Activated T-cell treated with anti-CD3 and anti-CD28 coated beads for 4 hours (primary cell): ENCODE measurements at regions not wholly inside any gene's neighbourhood (a gene's known extent, or its start where the extent isn't known, plus 50 kb on each side); places are given as distances from the start of the nearest gene placed in this dataset.

Experiments
- DNase-seq: peaks from one replicate; pipeline ENCODE4 v3.0.0-alpha.2; 2020

DNA sequence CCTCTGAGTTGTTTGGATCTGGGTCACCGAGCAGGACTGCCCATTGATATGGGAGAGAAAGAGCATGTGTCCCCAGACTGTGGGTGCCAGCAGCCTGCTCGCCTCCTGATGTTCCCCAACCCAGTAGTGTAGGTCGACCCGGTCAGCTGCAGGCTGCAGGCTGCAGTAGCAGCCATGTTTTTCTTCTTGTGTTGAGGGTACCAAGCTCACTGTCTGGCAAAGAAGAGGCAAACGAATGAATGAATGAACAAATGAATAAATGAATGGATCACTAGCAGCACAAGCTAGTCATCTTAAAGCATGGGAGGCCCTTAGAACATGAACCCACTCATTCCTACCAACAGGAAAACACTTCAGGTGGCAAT is 293.2 kb downstream of the SOX9 start:
- DNase-seq, result no peak

DNA sequence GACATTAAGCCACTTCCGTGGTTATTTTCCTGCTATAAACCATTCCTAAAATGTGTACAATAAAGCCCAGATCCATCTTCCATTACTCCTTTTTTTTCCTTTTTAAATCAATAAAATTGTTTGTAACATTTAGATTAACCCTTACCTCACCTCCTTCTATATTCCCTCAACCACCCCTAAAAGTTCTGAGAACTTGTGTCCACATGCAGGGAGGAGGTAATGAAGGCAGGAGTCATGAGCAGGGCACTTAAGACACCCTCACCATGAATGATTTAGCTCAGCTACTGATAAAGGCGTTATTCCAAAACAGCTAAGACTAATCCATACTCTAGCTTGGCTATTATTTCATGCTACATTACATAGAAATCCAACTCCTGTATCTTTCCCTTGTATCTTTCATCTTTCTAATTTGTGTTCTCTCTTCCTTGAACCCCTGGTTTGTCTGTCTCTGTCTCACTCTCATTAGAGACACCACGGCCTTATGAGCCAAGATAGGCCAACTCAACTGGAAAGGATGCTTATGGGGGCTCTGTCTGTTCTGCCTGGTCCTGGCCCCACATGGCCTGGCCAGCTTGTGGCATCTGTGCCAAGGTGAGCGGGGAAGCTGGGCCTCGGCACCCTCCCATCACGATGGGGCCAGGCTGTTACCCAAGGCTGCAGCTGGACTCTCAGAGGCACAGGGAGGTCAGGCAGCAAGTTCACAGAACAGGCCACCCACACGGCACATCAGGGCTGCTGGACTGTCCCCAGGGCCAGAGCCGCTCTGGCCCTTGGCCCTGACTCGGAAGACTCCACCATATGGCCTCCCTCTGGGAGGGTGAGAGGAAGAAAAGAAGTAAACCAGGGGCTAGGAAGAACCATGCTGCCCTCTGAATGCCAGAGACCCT is 294.4 kb downstream of the SOX9 start:
- no peak for DNase-seq

DNA sequence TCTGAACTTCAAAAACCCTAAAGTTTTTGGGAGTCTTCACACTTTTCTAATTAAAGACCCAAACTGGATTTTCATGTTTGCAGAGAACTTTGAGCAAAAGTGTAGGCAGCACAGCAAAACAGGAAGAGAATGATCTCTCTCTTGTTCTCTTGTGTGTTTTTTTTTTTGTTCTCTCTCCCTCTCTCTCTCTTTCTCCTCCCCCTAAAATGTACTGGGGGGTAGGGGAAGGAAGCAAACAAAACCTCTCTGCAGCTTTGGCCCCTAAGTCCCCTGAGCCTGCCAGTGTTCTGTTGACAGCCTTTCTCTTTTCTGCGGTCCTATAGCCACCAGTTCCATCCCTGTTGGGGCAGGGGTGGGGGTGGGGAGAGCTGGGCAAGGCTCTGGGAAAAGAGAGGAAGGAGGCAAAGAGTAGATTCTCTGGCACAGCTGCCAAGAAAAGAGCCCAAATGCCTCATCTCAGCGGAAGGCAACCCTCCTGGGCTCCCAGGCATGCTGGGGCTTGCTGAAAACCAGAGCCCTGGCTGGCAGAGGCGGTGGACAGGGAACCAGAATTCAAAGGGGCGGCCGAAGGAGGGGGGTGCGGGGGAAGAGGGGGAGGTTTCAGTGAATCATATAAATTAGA is 295.3 kb downstream of the SOX9 start:
- no peak for DNase-seq

DNA sequence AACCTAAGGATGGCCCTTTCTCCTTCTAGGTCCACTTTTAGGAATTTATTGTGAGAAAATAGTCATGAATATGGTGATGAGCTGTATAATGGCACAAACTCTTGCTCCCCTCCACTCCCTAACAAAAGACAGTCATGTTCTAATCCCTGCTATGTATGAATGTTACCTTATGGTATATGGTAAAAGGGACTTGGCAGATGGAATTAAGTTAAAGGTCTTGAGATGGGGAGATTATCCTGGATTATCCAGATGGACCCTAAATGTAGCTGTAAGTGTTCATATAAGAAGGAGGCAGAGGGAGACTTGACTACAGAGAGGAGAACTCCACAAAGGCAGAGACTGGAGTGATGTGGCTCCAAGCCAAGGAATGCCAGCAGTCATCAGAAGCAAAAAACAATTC is 296.1 kb downstream of the SOX9 start:
- no peak for DNase-seq

DNA sequence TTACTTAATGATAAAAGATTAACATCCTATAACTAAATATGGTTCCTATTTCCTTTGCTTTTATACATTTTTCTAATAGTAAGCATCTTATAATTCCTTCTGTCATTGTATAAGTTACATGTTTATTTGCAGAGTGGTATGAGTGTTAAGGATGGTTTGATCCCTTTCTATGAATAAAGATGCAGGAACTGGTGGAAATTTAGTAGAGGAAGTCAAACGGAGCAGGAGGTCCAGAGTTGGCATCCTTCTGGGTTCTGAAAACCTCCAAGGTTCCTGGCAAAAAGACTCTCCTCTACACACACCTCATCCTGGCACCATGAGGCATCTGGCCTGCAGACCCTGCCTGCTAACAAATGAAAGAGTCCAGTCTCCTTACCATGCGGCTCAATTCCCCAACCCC is 296.8 kb downstream of the SOX9 start:
- no peak for DNase-seq

DNA sequence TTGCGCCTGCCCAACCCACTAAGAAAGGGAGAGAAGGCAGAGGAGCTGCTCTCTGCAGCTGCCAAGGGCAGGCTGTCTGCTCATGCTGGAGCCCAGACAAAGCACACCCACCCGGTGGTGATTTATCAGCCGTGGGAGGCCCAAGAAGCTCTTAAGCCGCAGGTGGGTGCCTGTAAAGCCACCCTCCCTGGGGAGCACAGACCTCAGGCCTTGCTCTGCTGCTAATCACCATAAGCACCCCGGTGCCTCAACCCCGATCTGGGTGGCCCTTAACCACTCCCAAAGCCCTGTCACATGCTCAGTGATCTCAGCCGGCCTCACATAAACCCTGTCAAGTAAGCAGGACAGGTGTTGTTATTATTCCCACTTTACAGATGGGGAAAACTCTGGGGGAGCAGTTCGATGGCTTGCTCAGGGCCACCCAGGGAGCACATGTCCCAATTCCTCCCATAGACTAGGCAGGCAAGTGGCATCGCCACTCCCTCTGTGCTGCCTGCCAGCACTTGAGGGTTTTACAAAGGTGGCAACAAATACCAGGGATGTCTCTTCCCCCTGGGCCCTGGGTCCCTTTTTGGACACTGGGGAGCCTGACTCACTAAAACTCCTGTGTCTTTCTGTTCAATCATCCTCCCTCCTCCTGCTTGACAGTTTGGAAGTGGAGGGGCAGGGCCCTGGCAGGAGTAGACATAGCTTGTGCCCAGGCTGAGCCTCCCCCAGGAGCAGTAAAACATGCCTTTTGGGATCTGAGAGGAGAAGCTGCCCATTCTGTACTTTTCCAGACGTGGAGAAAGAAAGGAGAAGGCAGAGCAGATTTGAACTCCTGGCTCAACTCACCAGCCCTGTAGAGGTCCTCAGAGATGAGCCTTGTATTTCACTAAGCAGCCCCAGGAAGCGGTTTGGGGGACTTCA is 299.3 kb downstream of the SOX9 start:
- DNase-seq, result no peak

DNA sequence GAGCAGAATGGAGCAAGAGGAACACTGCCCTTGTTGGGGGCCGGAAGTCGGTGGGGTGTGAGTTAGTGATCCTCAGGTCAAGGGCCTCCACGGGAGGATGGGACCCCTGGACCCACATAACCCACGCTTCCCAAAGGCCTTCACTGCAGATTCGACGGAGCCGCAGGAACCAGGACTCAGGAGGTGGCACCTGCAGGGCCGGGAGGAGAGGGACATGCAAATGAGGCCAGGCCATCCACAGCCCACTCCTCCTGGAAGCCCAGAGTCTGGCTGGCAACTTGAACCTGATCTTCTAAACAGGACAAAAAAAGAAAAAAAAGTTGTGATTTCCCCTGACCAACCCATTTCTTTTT is 299.9 kb downstream of the SOX9 start:
- no peak for DNase-seq

DNA sequence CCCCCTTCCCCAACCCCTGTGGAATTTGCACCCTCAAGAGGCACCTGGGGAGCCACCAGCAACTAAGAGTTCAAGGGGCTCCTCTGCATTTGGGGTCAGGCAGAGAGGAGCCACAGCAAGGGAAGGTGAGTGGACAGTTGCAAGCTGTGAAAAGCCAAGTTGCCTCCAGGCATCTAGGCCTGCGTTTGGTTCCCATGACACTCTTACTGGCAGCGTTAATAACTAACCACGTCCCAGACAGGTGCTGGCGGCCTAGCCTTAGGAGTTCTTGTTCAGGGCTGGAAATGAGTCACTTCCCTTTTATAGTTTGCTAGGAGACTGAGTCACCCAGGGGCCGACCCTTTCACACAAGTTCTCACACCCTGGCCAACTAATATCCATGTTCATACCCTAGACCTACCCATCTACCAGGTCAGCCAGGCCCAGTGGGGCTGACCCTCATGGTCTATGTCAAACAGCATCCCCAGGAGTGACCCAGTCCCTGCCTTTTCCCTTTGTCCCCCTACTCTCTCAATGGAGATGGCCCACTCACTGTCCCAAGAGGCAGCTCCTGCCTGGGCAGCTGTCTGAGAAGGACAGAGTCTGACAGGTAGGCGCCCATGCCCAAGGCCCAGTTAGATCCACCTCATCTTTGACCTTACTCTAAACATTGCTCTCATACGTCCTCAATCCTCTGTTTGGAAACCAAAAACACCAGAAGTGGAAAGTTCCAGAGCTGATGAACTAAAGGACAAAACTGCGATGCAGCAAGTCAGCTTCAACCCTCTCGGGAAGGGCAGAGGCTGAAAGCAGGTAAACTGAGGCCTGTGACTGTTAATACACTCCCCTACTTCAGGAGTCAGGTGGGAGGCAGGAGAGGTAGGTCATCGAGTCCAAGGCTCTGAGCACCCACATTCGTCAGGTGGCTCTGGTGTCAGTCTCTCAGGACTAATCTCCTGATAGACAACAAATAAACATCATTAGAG is 300.6 kb downstream of the SOX9 start:
- no peak for DNase-seq

DNA sequence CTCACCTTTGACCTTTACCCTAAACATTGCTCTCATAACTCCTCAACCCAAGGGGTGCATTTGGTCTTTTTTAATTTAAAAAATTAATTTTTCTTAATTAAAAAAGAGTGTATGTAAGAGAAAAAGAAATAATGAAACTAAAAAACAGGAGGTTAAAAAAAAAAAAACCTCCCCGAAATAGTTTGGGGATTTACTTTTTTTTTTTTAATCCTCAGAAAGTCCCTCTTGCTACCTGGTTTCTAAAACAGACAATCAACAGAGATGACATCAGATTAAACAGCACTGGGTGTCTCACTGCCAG is 301.3 kb downstream of the SOX9 start:
- no peak for DNase-seq

DNA sequence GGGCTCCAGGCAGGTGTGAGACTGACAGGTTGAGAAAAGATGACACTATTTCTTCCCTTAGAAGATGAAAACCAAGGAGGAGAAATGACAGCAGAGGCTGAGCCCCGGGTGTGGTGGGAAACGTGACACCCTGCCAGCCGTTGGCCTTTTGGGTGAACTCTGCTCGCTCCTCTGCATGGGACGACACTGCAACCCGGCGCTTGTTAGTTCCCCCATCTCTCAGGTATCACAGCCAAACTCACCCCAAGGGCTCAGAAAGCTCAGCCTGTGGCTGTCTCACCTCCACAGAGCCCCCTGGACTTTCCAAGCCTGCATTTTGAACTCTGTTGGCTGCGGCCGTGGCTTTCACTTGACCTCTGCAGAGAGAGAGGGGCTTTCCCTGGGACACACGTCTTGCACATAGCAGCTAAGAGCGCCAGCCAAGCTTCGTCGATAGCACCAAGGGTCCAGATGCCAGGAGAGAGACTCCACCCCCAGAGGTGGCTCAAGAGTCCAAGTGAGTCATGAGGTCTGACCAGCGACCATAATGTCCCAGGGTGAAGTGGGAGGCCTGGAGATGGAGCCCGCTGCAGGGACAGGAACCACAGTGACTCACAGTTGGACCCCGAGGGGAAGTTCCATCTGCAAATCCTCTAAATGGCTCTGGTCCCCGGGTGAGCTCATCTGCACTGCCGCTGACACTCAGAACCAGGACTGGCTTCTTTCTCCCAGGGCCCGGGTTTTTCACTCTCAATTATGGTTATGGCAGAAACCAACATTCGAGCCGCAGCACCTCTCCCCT is 301.9 kb downstream of the SOX9 start:
- DNase-seq, result no peak

DNA sequence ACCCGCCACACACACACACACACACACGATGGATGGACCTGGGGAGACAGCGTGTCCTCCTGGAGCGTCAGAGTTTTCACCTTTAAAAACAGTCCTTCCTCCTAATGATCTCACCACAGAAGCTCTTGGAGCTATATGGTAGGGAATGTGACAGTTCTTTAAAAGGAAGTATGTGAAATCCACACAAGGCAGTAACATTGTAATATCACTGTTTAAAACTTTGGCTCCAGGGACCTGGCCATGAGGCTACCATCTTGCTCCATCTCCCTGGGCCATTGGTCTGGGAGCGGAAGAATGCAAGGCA is 302.4 kb downstream of the SOX9 start:
- DNase-seq, result no peak

DNA sequence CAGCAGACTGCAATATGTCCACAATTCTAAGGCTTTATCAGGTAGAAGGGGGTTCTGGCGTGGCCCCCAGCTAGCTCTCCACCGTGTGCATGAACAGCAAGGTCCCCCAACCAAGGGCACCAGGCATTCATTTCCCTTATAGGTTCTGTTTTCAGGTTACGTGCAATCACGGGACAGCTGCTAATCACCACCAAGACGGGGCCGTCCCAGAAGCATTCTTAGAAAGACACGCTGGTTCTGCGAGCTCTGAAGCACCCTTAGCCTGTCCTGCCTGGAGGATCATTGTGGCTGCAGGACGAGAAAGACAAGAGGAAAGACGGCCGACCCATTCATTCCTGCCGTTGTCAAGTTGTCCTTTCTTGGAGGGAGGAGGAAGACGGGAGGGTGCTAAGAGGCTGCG is 302.9 kb downstream of the SOX9 start:
- DNase-seq, result no peak

DNA sequence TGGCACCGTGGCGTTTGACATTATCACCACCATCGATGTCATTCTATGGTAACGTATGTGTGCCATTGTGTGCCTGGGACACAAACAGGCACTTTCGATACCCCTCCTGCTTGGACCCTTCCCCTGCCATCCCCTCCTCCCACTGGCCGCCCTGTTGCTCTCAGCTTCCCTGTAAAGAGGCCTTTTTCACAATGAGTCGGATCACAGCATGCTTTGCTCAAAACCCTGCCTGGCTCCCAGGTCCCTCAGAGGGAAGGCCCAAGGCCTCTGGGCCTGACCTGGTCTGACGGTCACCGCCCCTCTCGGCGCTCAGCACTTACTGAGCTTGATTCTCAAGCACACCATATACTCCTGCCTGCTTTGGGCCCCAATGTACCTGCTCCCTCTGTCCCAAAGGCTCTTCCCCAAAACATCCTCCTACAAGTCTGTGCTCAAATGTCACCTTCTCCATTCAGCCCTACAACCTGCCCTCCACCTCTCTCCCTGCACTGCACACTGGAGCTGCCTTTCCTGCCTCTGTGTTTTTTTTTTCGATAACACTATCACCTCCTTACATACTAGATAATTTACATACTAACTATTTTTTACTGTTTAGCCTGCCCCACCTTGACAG is 303.8 kb downstream of the SOX9 start:
- DNase-seq, result no peak

DNA sequence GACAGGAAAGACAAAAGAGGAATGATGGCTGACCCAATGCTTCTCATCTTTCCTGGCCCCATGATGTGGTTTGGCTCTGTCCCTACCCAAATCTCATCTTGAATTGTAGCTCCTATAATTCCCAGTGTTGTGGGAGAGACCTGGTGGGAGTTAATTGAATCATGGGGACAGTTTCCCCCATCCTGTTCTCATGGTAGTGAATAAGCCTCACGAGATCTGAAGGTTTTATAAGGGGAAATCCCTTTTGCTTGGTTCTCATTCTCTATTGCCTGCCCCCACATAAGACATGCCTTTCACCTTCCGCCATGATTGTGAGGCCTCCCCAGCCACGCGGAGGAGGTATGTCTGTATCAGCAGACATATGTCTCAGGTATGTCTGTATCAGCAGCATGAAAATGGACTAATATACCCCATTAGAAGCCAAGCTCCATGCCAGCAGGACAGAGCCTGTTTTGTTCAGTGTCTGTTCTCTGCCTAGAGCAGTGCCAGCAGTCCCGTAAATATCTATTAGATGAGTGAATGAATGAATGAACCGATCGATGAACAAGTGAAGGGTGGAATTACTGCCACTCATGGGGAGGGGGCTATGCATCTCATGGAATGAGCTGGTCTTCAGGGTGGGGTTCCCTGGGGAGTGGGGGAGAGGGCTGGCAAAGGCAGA is 304.4 kb downstream of the SOX9 start:
- DNase-seq, result no peak

DNA sequence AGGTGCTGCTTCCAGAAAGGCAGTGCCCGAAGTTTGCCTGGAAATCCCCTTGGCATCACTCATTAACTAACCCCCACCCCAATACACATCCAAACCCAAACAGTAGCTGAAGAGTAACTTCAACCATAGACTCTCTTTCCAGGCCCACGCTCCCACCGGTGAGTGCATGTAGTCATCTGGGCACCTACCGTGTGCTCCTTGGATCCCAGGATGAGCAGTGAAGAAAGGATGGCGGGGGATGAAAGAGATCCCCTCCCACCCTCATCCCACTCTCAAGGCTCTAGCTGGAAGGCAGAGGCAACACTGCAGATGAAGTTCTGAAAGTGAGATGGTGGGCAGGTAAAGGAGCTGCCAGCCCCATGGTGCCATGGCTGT is 305.0 kb downstream of the SOX9 start:
- no peak for DNase-seq

DNA sequence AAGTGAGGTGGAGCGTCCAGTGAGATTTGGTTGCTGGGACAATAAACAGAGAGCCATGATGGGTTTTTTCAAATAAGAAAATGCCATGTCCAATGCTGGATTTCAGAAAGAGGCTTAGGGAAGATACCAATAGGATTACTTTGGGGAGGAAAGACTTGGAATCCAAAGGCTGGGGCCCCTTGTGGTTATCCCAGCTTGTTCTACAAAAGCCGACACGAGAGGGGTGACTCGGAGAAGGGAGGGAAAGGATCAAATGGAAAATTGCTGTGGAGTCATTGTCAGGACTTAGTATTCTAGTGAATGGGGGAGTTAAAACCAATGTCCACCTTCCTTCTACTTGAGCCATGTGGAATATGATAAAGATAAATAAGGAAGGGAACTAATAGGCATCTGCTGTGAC is 305.5 kb downstream of the SOX9 start:
- DNase-seq, result no peak

DNA sequence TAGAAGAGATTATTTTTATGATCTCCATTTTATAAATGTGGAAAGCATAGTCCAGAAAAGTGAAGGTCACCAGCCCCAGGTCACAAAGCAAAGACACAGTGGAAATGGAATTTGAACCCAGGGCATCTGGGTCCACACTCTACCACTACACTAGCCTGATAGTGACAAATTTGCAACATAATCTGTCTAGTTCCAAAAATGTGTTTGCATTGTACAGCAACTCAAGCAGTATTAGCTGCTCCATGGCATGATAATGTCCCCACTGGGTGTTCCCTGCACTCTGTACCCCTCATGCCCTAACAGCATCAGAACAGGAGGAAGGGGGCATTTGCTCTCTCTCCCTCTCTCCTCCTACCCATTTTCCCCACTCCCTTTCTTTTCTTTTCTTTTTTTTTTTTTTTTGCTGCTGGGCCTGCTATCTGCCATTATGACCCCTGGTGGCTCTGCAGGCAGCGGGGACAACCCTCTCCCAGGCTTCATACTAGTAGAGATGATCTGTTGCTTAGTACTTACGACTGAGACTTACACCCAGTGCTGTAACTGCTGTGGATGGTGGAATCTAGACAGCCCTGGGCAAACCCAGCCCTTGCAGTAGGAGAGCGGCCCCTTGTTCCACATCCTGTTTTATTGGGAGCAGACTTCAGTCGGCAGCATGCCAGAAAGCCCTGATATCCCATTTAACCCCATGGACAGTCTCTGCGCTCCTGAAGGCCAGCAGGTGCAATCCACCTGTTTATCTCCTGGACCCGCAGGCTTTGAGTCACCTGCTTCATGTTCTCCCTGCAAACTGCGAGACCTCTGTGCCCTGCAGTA is 306.3 kb downstream of the SOX9 start:
- no peak for DNase-seq

DNA sequence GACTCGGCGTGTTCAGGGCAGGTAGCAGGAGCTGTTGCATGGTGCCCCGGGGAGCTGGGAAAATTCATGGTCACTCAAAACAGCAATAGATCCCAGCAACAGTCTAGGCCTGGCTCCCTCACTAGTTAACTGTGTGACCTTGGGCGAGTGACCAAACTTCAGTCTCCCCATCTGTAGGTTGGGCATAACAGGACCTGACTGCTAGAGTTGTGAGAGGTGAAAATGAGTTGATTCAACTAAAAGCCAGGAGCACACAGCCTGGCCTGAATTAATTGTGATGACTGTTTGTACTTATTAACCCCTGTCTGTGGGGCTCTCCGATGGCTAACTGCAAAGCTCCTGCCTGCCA is 306.9 kb downstream of the SOX9 start:
- DNase-seq, result no peak

DNA sequence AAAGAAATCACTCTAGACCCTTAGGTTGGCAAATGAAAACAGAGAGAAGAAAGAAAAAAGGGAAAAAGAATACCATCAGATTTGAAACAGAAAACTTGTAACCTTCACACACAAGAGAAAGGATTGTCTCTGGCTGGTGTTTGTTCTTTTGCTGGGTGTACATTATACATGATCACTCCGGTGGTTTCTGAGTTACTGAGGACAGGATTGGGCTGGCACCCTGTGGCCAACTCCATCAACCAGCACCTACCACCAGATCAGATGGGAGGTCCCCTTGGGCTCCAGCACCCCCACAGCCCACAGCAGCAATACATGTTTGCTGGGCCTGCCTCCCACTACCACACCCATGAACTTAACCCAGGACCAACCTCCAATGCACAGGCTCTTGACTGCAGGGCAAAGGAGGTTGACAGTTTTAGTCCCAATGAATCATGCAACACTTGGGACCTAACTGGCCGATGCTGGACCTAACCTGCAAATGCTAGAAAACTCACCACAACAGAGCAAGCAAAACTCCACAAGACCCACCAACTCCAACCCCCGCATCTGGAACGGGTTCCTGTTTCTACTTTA is 308.3 kb downstream of the SOX9 start:
- no peak for DNase-seq
